Keratinocyte (primary cell): ENCODE measurements at regions not wholly inside any gene's neighbourhood (a gene's known extent, or its start where the extent isn't known, plus 50 kb on each side); places are given as distances from the start of the nearest gene placed in this dataset.

Source experiments
- EZH2 ChIP-seq: IDR thresholded peaks from one replicate; pipeline ENCODE4 v1.6.1; 2012; ENCODE audit warnings: inconsistent platforms, mild to moderate bottlenecking, low read length, moderate library complexity
- TF ChIP-seq, protein P1 (sequence below), 3 experiments: IDR thresholded peaks in 1 of 3; conservative IDR thresholded peaks in 1 of 3; optimal IDR thresholded peaks in 1 of 3; 2 replicates in 2 of 3; 3 replicates in 1 of 3; pipeline versions ENCODE3 to v1.5.1; 2011; ENCODE audit warnings: low read length in 3 of 3, mild to moderate bottlenecking in 3 of 3, moderate library complexity in 2 of 3, control low read depth in 1 of 3, inconsistent platforms in 1 of 3; ENCODE audit not compliant: insufficient read depth in 2 of 3; ENCODE audit errors: extremely low read depth in 1 of 3

DNA sequence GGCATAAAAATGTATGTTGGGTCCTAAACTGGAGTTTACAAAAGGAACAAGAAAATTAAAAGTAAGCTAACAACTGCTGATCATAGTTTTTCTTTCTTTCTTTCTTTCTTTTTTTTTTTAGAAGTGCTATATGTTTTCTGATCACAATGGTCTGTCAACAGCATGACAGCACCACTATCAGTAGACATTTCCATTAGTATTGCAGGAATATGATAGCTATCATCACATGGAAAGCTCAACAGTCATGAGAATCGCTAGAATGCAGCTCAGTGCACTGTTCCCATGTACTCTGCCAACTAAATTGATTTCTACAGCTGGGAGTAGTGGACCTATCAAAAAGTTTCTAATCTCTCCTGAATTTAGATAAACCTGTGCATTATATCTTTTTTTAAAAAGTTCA is 950.3 kb upstream of the ACVR2A start:
- TF ChIP-seq, protein P1, sequence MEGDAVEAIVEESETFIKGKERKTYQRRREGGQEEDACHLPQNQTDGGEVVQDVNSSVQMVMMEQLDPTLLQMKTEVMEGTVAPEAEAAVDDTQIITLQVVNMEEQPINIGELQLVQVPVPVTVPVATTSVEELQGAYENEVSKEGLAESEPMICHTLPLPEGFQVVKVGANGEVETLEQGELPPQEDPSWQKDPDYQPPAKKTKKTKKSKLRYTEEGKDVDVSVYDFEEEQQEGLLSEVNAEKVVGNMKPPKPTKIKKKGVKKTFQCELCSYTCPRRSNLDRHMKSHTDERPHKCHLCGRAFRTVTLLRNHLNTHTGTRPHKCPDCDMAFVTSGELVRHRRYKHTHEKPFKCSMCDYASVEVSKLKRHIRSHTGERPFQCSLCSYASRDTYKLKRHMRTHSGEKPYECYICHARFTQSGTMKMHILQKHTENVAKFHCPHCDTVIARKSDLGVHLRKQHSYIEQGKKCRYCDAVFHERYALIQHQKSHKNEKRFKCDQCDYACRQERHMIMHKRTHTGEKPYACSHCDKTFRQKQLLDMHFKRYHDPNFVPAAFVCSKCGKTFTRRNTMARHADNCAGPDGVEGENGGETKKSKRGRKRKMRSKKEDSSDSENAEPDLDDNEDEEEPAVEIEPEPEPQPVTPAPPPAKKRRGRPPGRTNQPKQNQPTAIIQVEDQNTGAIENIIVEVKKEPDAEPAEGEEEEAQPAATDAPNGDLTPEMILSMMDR (optimal IDR thresholded peaks at IDR 0.05 in 1 of 3, IDR thresholded peaks at IDR 0.05 in 1 of 3, conservative IDR thresholded peaks at IDR 0.05 in 1 of 3; ENCODE audit: extremely low read depth in 1 of 3, insufficient read depth in 2 of 3, low read length in 3 of 3) = no peak
- no peak for TF ChIP-seq EZH2
